ENCODE measurements at regions not wholly inside any gene's neighbourhood (a gene's known extent, or its start where the extent isn't known, plus 50 kb on each side); places are given as distances from the start of the nearest gene placed in this dataset.

- TF ChIP-seq CTCF (IDR thresholded peaks at IDR 0.05; ENCODE audit: borderline replicate concordance, extremely low read depth, low read length, poor library complexity, severe bottlenecking) = no peak
- no peak for TF ChIP-seq EZH2 (IDR thresholded peaks at IDR 0.05; ENCODE audit: borderline replicate concordance, low read depth, low read length, severe bottlenecking)
Measured at GRCh38 chr3:118180853-118181252, 853.8 kb downstream of the IGSF11 start.
